ENCODE measurements at regions not wholly inside any gene's neighbourhood (a gene's known extent, or its start where the extent isn't known, plus 50 kb on each side); places are given as distances from the start of the nearest gene placed in this dataset.

DNA sequence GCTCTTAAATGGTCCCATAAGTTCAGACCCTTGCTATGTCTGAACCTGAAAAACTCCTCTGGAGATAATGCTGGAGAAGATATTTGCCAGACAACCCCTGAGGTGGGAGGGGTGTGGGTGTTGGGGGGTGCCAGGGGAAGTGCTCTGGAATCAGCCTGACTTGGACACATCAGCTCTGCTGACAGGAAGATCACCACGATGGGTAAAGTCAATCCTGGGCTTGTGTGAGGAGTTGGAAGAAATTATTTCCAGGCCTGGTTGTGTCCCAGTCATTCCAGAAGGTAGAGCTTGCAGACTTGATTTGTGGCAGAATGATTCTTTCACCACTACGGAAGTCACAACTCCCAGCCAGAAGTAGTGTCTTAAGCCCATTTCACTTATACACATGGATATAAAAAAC lies 60.3 kb upstream of the UNC5B start:
- H3K27ac Mint-ChIP-seq: no peak overlapping the region
- peaks cover 16% of the 10 kb centered on the region for H3K4me1 Mint-ChIP-seq
- no peaks in the 10 kb centered on the region for H3K27me3 Mint-ChIP-seq (ENCODE audit: low read depth)
- no peaks in the 10 kb centered on the region for H3K36me3 Mint-ChIP-seq (ENCODE audit: low read depth)
- no peak for TF ChIP-seq CTCF (IDR thresholded peaks at IDR 0.05; ENCODE audit: unreplicated experiment in 3 of 3)
- no peaks in the 10 kb centered on the region for H3K9me3 Mint-ChIP-seq
- no peak overlapping the region for H3K4me3 Mint-ChIP-seq

GRCh38 chr10:71156436-71156835 lies 55.9 kb upstream of the UNC5B start:
- Mint-ChIP-seq H3K27ac (no peak overlapping the region), H3K4me1 (peaks cover 10% of the 10 kb centered on the region), H3K36me3 (ENCODE audit: low read depth) (no peaks in the 10 kb centered on the region), H3K9me3 (no peaks in the 10 kb centered on the region), H3K27me3 (ENCODE audit: low read depth) (no peaks in the 10 kb centered on the region), H3K4me3 (no peak overlapping the region)
- no peak for TF ChIP-seq CTCF (IDR thresholded peaks at IDR 0.05; ENCODE audit: unreplicated experiment in 3 of 3)

GRCh38 chr10:71157435-71157834 lies 54.9 kb upstream of the UNC5B start:
- H3K36me3 Mint-ChIP-seq (ENCODE audit: low read depth): no peaks in the 10 kb centered on the region
- no peak overlapping the region for H3K4me3 Mint-ChIP-seq
- H3K9me3 Mint-ChIP-seq: no peaks in the 10 kb centered on the region
- peaks cover 9% of the 10 kb centered on the region for H3K4me1 Mint-ChIP-seq
- H3K27me3 Mint-ChIP-seq (ENCODE audit: low read depth): no peaks in the 10 kb centered on the region
- no peak for TF ChIP-seq CTCF (IDR thresholded peaks at IDR 0.05; ENCODE audit: unreplicated experiment in 3 of 3)
- H3K27ac Mint-ChIP-seq: no peak overlapping the region

GRCh38 chr10:71158251-71158650 lies 54.1 kb upstream of the UNC5B start:
- Mint-ChIP-seq H3K36me3 (ENCODE audit: low read depth) (no peaks in the 10 kb centered on the region), H3K9me3 (peaks cover 3% of the 10 kb centered on the region), H3K4me3 (no peak overlapping the region), H3K27ac (no peak overlapping the region), H3K27me3 (ENCODE audit: low read depth) (no peaks in the 10 kb centered on the region), H3K4me1 (peaks cover 9% of the 10 kb centered on the region)
- TF ChIP-seq CTCF (IDR thresholded peaks at IDR 0.05; ENCODE audit: unreplicated experiment in 3 of 3): no peak

- Mint-ChIP-seq H3K27me3 (ENCODE audit: low read depth) (peaks cover under 1% of the 10 kb centered on the region), H3K4me3 (no peak overlapping the region), H3K36me3 (ENCODE audit: low read depth) (no peaks in the 10 kb centered on the region), H3K27ac (no peak overlapping the region), H3K9me3 (peaks cover 3% of the 10 kb centered on the region), H3K4me1 (peaks cover 9% of the 10 kb centered on the region)
- no peak for TF ChIP-seq CTCF (IDR thresholded peaks at IDR 0.05; ENCODE audit: unreplicated experiment in 3 of 3)
Observed at GRCh38 chr10:71158902-71159301, 53.5 kb upstream of the UNC5B start.

GRCh38 chr10:71159892-71160291 lies 52.5 kb upstream of the UNC5B start:
- no peaks in the 10 kb centered on the region for H3K36me3 Mint-ChIP-seq (ENCODE audit: low read depth)
- H3K27ac Mint-ChIP-seq: no peak overlapping the region
- no peak for TF ChIP-seq CTCF (IDR thresholded peaks at IDR 0.05; ENCODE audit: unreplicated experiment in 3 of 3)
- H3K4me3 Mint-ChIP-seq: no peak overlapping the region
- peaks cover 6% of the 10 kb centered on the region for H3K27me3 Mint-ChIP-seq (ENCODE audit: low read depth)
- H3K9me3 Mint-ChIP-seq: peaks cover 3% of the 10 kb centered on the region
- H3K4me1 Mint-ChIP-seq: peaks cover 9% of the 10 kb centered on the region
